OCI-LY7 (cell line): ENCODE measurements at regions not wholly inside any gene's neighbourhood (a gene's known extent, or its start where the extent isn't known, plus 50 kb on each side); places are given as distances from the start of the nearest gene placed in this dataset.
"Not testable (repeated sequence)": the region's sequence is repeated elsewhere in the genome, so short reads cannot be mapped to it uniquely, and the experiment has no call there.

ENCODE experiments used
- BruUV-seq: library from RNA; stranded (reverse); fragments of 400-500 nt; replicated peaks from 2 replicates; lab custom pipeline; 2021; lab: Mats Ljungman, UMichigan
- CTCF ChIA-PET: fragments of 300-600 bp; sonication (Branson Sonifier 250); formaldehyde crosslinking; loops from one replicate; lab custom pipeline; 2022; ENCODE audit warnings: antibody characterized with exemption; ENCODE audit not compliant: unreplicated experiment; lab: Charles Lee
- POLR2A ChIA-PET: fragments of 300-600 bp; sonication (Branson Sonifier 250); formaldehyde crosslinking; loops from one replicate; lab custom pipeline; 2022; ENCODE audit warnings: antibody characterized with exemption; lab: Charles Lee
- DNase-seq: peaks from one replicate; pipeline ENCODE4 v3.0.0-alpha.2; 2015; ENCODE audit warnings: low spot score
- H2AFZ ChIP-seq: fragments of 200-600 bp; sonication (generic), shearing (Covaris generic); 2 replicates; pipeline ENCODE4 v1.6.1; 2014; ENCODE audit warnings: mild to moderate bottlenecking, antibody characterized with exemption, low read length, moderate library complexity
- H3K27ac ChIP-seq: fragments of 200-600 bp; sonication (generic); 2 replicates; pipeline ENCODE4 v1.5.1; 2014; ENCODE audit warnings: mixed run types, low read depth, mild to moderate bottlenecking, moderate library complexity, low read length, inconsistent platforms; ENCODE audit not compliant: poor library complexity, severe bottlenecking
- H3K36me3 ChIP-seq: fragments of 200-600 bp; sonication (generic); 2 replicates; pipeline ENCODE4 v1.6.1; 2014; ENCODE audit warnings: mild to moderate bottlenecking, antibody characterized with exemption, low read length, moderate library complexity, mixed read lengths; ENCODE audit not compliant: insufficient read depth
- H3K4me1 ChIP-seq: fragments of 200-600 bp; sonication (generic); 2 replicates; pipeline ENCODE4 v1.5.1; 2014; ENCODE audit warnings: mild to moderate bottlenecking, low read length; ENCODE audit not compliant: insufficient read depth, poor library complexity, severe bottlenecking
- H3K4me2 ChIP-seq: fragments of 200-600 bp; sonication (generic); 2 replicates; pipeline ENCODE4 v1.6.1; 2014; ENCODE audit warnings: mild to moderate bottlenecking, low read length
- H3K4me3 ChIP-seq: fragments of 200-600 bp; sonication (generic); 2 replicates; pipeline ENCODE4 v1.5.1; 2014; ENCODE audit warnings: mild to moderate bottlenecking, low read depth, low read length; ENCODE audit not compliant: poor library complexity, severe bottlenecking
- H3K79me2 ChIP-seq: fragments of 200-600 bp; sonication (generic); 2 replicates; pipeline ENCODE4 v1.6.1; 2016; ENCODE audit warnings: low read depth, mild to moderate bottlenecking, low read length, moderate library complexity, mixed read lengths; ENCODE audit not compliant: insufficient read depth
- H3K9me2 ChIP-seq: fragments of 200-600 bp; sonication (generic); 2 replicates; pipeline ENCODE4 v1.6.1; 2016; ENCODE audit warnings: mild to moderate bottlenecking, low read length, mixed read lengths; ENCODE audit not compliant: insufficient read depth
- H3K9me3 ChIP-seq: fragments of 200-600 bp; sonication (generic); 2 replicates; pipeline ENCODE4 v1.6.1; 2014; ENCODE audit warnings: mild to moderate bottlenecking, mixed run types, low read length, mixed read lengths
- H4K20me1 ChIP-seq: fragments of 200-600 bp; sonication (generic); 2 replicates; pipeline ENCODE4 v1.6.1; 2014; ENCODE audit warnings: mild to moderate bottlenecking, antibody characterized with exemption, low read length, moderate library complexity, mixed read lengths; ENCODE audit not compliant: insufficient read depth
- CTCF ChIP-seq: fragments of 200-600 bp; sonication (generic); conservative IDR thresholded peaks from 2 replicates; pipeline ENCODE4 v1.5.1; 2014; ENCODE audit warnings: mild to moderate bottlenecking, antibody characterized with exemption, low read length, moderate library complexity, mixed read lengths
- EZH2phosphoT487 ChIP-seq: fragments of 200-600 bp; sonication (generic); IDR thresholded peaks from 2 replicates; pipeline ENCODE4 v1.6.1; 2018; ENCODE audit warnings: low read depth, borderline replicate concordance, mild to moderate bottlenecking, mixed run types, antibody characterized with exemption, low read length, moderate library complexity, mixed read lengths
- intact Hi-C: fragments of 100-400 bp; cut with micrococcal nuclease; formaldehyde crosslinking; loops from one replicate; pipeline ENCODE4 v1.10.0; 2022; ENCODE audit not compliant: unreplicated experiment

GRCh38 chr10:29861811-29862505, 197.4 kb downstream of the JCAD start:
- no peaks in the 10 kb centered on the region for H3K79me2 ChIP-seq
- H3K4me3 ChIP-seq, result no peak overlapping the region
- no peaks in the 10 kb centered on the region for H3K4me1 ChIP-seq
- no peaks in the 10 kb centered on the region for H3K9me2 ChIP-seq
- TF ChIP-seq EZH2phosphoT487 (no peak), CTCF (no peak)
- H3K36me3 ChIP-seq, result no peaks in the 10 kb centered on the region
- intact Hi-C loops, result no loop called here
- H2AFZ ChIP-seq, result no peak overlapping the region
- ChIA-PET CTCF (no interaction called here), POLR2A (no interaction called here)
- no TSS peak for BruUV-seq
- no peaks in the 10 kb centered on the region for H3K9me3 ChIP-seq
- H4K20me1 ChIP-seq, result no peaks in the 10 kb centered on the region
- no peak for DNase-seq
- no peak overlapping the region for H3K27ac ChIP-seq
- H3K4me2 ChIP-seq, result no peak overlapping the region

- H3K4me1 ChIP-seq, H3K79me2 ChIP-seq, H3K9me3 ChIP-seq, H3K36me3 ChIP-seq, H3K4me3 ChIP-seq, H2AFZ ChIP-seq, H3K27ac ChIP-seq, POLR2A ChIA-PET, DNase-seq, BruUV-seq, intact Hi-C loops, H3K4me2 ChIP-seq, CTCF ChIA-PET, H3K9me2 ChIP-seq, H4K20me1 ChIP-seq: not testable (repeated sequence)
Measured at GRCh38 chr10:29861231-29861630, 198.2 kb downstream of the JCAD start.

- no peaks in the 10 kb centered on the region for H3K9me2 ChIP-seq
- H3K4me2 ChIP-seq, result no peak overlapping the region
- H3K79me2 ChIP-seq, result no peaks in the 10 kb centered on the region
- no peaks in the 10 kb centered on the region for H3K9me3 ChIP-seq
- CTCF ChIA-PET, result no interaction called here
- H3K4me3 ChIP-seq, result no peak overlapping the region
- no TSS peak for BruUV-seq
- intact Hi-C loops, result no loop called here
- H3K4me1 ChIP-seq, result no peaks in the 10 kb centered on the region
- no peak for DNase-seq
- H3K27ac ChIP-seq, result no peak overlapping the region
- POLR2A ChIA-PET, result no interaction called here
- TF ChIP-seq CTCF, result no peak
- TF ChIP-seq EZH2phosphoT487, result no peak
- H3K36me3 ChIP-seq, result no peaks in the 10 kb centered on the region
- no peaks in the 10 kb centered on the region for H4K20me1 ChIP-seq
- H2AFZ ChIP-seq, result no peak overlapping the region
Measured at GRCh38 chr10:29860166-29860565, 199.2 kb downstream of the JCAD start.
